Erythroblast (primary cell): ENCODE measurements at regions not wholly inside any gene's neighbourhood (a gene's known extent, or its start where the extent isn't known, plus 50 kb on each side); places are given as distances from the start of the nearest gene placed in this dataset.

Experiments
- DNase-seq, 2 experiments: peaks; one replicate each; lab custom pipeline; 2025; lab: John Stamatoyannopoulos, UW
- GATA1 ChIP-seq: IDR thresholded peaks from 2 replicates; pipeline ENCODE4 v1.6.1; 2011; ENCODE audit warnings: low read depth, mild to moderate bottlenecking, control low read depth, low read length, moderate library complexity
- POLR2A ChIP-seq: IDR thresholded peaks from 2 replicates; pipeline ENCODE4 v1.6.1; 2011; ENCODE audit warnings: mild to moderate bottlenecking, low read length

GRCh38 chr11:28842716-28843115 is 734.5 kb downstream of the METTL15 start:
- DNase-seq, result no peak
- TF ChIP-seq POLR2A (no peak), GATA1 (no peak)

- no peak for TF ChIP-seq GATA1
- no peak for TF ChIP-seq POLR2A
- DNase-seq, result no peak
Measured at GRCh38 chr11:28838741-28839140, 730.6 kb downstream of the METTL15 start.

- TF ChIP-seq POLR2A (no peak), GATA1 (no peak)
- no peak for DNase-seq
Measured at GRCh38 chr11:28837599-28837998, 729.4 kb downstream of the METTL15 start.

DNA sequence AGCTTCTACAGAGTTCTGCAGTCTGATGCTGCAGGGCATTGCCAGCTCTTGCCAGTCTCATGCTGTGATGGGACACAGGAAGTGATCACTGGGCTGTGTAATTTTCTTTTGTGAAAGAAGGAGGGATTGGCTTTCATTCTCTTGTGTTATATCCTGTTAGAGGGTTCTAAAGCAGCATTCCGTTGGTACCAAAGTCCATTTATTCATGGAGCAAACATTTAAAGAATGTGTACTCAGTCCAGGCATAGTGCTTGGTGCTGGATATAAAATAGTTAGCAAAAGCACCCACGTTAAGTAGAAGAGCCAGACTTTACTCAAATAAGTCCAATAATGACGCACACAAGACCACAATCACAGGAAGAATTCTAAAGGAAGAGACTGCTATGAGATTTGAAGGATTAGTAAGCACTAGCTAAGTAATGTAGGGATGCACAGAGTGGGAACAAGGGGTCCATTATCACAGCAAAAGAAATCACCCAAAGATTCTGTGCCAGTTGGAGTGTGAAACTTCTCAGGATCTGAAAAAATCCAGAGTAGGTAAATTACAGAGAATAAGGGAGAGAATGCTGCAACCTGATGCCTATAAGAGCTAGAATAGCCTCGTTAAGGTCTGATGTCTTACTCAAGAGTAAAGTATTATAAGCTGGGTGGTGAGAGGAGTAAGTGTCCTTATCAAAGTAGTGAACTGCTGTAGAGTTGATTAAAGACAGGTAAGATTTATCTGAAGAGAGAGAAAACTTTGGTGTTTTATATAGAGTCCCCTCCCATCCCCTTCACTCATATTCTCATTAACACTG is 728.3 kb downstream of the METTL15 start:
- TF ChIP-seq POLR2A (no peak), GATA1 (no peak)
- DNase-seq, result no peak

- no peak for DNase-seq
- TF ChIP-seq POLR2A (no peak), GATA1 (no peak)
Measured at GRCh38 chr11:28835790-28836189, 727.6 kb downstream of the METTL15 start.

DNA sequence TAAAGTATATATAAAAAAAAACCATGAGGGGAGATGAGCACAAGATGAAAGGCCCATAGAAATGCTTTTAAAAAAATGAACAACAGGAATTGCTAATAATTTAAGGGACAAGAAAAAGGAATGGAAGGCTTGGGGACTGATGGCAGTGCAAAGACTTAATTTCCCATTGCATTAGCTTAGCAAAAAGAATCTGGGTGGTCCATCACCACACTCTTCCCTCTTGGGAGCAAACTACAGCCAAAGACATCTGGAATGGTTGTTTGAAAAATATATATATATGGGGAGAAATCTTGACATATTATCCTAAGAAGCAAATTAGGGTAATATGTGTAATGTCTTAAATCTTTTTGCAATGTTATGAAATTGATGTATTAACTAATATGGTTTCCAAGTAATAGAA is 727.1 kb downstream of the METTL15 start:
- TF ChIP-seq POLR2A (no peak), GATA1 (no peak)
- DNase-seq, result no peak

GRCh38 chr11:28834877-28835276 is 726.7 kb downstream of the METTL15 start:
- DNase-seq, result no peak
- TF ChIP-seq POLR2A (no peak), GATA1 (no peak)

- no peak for TF ChIP-seq POLR2A
- TF ChIP-seq GATA1, result no peak
- no peak for DNase-seq
Measured at GRCh38 chr11:28833670-28834069, 725.5 kb downstream of the METTL15 start.

DNA sequence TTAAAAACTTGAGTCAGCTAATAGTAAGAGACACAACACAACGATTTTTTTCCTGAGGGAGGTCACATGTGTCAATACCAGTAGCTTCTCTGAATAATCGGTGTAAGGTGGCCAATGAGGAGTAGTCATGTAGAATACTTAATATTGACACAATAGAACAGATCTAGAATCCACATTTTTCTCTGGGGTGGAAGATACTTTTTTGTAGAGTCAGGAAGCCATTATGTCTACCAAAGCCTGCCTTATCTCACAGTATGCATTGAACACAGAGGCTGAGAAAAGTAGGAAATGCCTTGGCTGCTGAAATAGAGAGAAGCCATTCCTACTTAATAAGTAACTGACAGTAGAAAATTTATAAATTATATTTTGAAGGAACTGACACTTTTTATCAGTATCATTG is 725.0 kb downstream of the METTL15 start:
- DNase-seq, result no peak
- no peak for TF ChIP-seq GATA1
- no peak for TF ChIP-seq POLR2A

DNA sequence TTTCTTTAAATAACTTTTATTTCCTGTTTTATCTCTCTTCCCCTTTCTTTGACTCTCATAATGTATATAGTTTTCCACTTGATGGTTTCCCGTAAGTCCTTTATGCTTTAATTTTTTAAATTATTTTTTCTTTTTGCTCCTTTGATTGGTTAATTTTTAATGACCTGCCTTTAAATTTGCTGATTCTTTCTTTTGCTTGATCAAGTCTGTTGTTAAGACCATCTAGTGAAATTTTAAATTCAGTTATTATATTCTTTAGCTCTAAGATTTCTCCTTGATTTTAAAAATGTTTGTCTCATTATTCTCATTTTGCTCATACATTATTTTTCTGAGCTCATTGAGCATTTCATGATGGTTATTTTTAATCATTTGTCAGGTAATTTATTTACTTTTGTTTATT is 718.6 kb downstream of the METTL15 start:
- no peak for DNase-seq
- no peak for TF ChIP-seq POLR2A
- TF ChIP-seq GATA1, result no peak

- TF ChIP-seq POLR2A (no peak), GATA1 (no peak)
- no peak for DNase-seq
Measured at GRCh38 chr11:28822576-28822975, 714.4 kb downstream of the METTL15 start.

- DNase-seq, result no peak
- TF ChIP-seq POLR2A (no peak), GATA1 (no peak)
Measured at GRCh38 chr11:28820296-28820989, 712.3 kb downstream of the METTL15 start.

DNA sequence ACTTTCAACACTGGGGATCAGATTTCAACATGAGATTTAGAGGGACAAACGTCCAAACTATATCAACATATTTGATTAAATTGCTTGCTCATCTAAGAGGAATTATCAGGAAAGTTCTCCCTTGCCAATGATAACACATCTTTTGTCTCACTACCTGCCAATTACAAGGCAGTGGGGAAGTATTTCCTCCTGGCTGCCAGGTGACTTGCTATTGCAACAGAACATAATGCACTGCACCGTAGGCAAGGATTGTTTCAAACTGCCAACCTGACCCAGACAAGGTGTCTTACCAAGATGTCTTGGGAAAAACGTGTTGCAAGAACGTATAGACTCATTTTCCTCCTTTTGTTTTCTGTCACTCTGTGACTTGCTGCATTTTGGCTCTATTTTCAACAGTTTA is 711.6 kb downstream of the METTL15 start:
- TF ChIP-seq POLR2A, result no peak
- DNase-seq, result no peak

DNA sequence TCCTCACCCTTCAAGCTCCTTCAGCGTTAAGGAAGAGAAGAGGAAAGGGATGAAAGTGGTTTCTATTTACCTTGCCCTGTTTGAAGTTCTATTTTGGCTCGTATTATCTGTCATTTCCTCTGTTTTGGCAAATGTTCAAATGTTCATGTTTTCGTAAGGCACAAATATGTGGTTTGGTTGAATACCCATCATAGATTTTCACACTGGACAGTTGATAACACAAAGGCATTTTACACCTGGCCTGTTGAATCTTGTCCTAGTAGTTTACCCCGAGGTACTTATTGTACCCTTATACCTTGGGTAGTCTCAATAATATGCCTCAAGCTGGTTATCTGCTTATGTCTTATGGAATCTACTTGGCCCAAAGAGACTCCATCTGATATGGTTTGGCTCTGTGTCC is 706.9 kb downstream of the METTL15 start:
- no peak for DNase-seq
- TF ChIP-seq POLR2A (no peak), GATA1 (no peak)

DNA sequence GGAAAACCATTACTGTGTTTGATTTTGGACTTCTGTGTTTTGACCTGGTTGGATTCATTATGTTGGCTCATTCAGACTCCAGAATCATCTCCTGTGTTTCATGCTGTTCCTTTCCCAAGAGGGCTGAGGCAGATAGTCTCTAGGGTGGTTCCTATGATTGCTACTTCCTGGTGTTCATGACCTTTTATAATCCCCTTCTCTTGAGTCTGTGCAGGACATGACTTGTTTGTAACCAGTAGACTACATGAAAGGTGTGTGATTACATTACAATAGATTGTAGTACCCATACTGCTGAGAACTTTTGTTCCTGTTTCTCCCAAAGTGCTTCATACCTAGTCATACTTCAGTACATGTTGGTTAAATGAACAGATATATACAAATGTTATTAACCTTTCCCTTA is 700.6 kb downstream of the METTL15 start:
- TF ChIP-seq GATA1 (no peak), POLR2A (no peak)
- no peak for DNase-seq
